ENCODE measurements at regions not wholly inside any gene's neighbourhood (a gene's known extent, or its start where the extent isn't known, plus 50 kb on each side); places are given as distances from the start of the nearest gene placed in this dataset.

DNA sequence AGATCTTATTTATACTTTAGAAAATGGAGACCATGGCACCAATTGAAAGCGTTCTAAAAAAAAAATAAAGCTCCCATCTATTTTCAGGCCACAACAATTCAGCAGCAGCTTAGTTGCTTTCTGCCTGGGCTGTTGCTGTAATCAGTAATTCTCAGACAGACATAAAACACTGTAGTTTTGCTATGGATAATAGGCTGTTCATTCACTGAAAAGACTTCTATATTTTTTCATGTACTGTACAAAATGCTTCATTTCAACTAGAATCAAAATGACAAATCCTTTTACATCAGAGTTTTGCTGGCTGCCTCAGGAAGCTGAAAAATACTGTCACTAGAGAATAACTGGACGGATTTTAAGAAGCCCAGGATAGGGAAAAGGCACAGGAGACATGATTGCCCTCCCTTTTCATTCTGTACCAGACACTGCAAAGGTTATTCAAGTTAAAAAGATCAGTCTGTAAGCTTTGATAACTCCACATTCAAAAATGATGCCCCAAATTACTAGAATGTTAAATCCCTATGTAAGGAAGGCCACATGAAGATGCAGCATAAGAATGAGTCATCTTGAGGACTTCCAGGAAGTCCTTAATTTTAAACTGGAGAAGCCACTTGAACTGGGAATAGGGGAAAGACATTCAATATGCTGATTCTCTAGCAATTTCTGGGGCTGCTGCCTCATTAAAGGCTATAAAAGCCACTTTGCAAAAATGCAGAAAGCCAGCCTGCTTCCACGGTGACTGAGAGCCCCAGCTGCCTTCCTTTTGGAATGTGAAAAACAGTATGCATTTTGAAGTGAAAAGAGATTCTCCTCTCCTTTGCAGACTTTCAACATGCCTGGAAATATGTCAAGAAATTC lies 403.2 kb upstream of the RASGEF1B start:
- TF ChIP-seq POLR2A (IDR thresholded peaks at IDR 0.05; ENCODE audit: low read depth, low read length): no peak
- no peak for TF ChIP-seq POLR2AphosphoS5 (IDR thresholded peaks at IDR 0.05; ENCODE audit: low read depth, low read length)
- TF ChIP-seq TAF1 (IDR thresholded peaks at IDR 0.05; ENCODE audit: borderline replicate concordance, low read depth, low read length): no peak
